Tibial nerve (tissue), 4 donors: ENCODE measurements at regions not wholly inside any gene's neighbourhood (a gene's known extent, or its start where the extent isn't known, plus 50 kb on each side); places are given as distances from the start of the nearest gene placed in this dataset.

ENCODE experiments used
- DNase-seq, 2 donors: peaks; one replicate each; pipeline ENCODE4 v3.0.0-alpha.2; 2019; ENCODE audit warnings: low spot score in 2 of 2
- H3K27ac ChIP-seq, 4 donors: fragments of 200-600 bp; sonication (generic) in 3 of 4; one replicate each; pipeline ENCODE4 v1.5.1; 2017 to 2019; ENCODE audit warnings: mild to moderate bottlenecking in 1 of 4
- H3K27me3 ChIP-seq, 2 donors: fragments of 200-600 bp; sonication (generic) in 1 of 2; one replicate each; pipeline versions ENCODE4 v1.5.1 to v1.6.0; 2017 to 2019
- H3K36me3 ChIP-seq, 3 donors: fragments of 200-600 bp; sonication (generic); one replicate each; pipeline ENCODE4 v1.5.1; 2018 to 2019
- H3K4me1 ChIP-seq, 4 donors: fragments of 200-600 bp; sonication (generic) in 3 of 4; one replicate each; pipeline ENCODE4 v1.5.1; 2017 to 2019
- H3K4me3 ChIP-seq, 4 donors: fragments of 200-600 bp; sonication (generic) in 3 of 4; one replicate each; pipeline ENCODE4 v1.5.1; 2017 to 2019; ENCODE audit warnings: mild to moderate bottlenecking in 1 of 4, moderate library complexity in 1 of 4
- H3K9me3 ChIP-seq, 4 donors: fragments of 200-600 bp; sonication (generic) in 3 of 4; one replicate each; pipeline ENCODE4 v1.5.1; 2017 to 2019
- EP300 ChIP-seq, 2 donors: sonication (generic); formaldehyde crosslinking; IDR thresholded peaks; one replicate each; pipeline ENCODE4 v1.6.1; 2017; ENCODE audit warnings: antibody characterized with exemption in 2 of 2, mild to moderate bottlenecking in 1 of 2
- POLR2A ChIP-seq, 2 donors: fragments of 450-650 bp; IDR thresholded peaks; one replicate each; pipeline ENCODE4 v1.6.1; 2017; ENCODE audit warnings: antibody characterized with exemption in 2 of 2, mild to moderate bottlenecking in 2 of 2, moderate library complexity in 2 of 2
- WGBS, 2 donors: methylation state at CpG; one replicate each; pipeline ENCODE4 v1.1.5; 2018; 5-methylcytosine and 5-hydroxymethylcytosine counted together
- TF ChIP-seq, protein P1 (sequence below), 5 experiments: fragments of 200-600 bp in 3 of 5; fragments of 450-650 bp in 2 of 5; sonication (generic) in 3 of 5; IDR thresholded peaks; one replicate each; pipeline ENCODE4 v1.5.1; 2016 to 2019; ENCODE audit warnings: antibody characterized with exemption in 5 of 5, mild to moderate bottlenecking in 3 of 5, moderate library complexity in 2 of 5

DNA sequence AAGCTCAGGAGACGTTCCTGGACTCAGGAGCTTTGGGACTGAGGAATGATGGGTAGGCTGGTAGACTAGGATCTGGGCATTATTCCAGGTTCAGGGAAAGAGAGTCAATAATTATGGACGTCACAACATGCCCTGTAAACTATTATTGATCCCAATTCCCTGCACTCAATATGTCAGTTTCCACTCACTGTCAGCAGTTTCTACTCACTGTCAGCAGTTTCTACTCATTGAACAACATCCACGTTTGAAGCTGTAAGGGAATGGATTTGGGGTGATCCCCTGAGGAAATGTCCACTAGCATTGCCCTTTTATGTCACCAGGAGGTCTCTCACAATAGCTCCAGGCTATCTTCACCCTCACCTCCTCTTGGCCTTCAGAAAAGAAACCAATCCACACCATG lies 1268.6 kb downstream of the TYW1 start:
- no peak for TF ChIP-seq POLR2A (IDR thresholded peaks at IDR 0.05)
- TF ChIP-seq, protein P1, sequence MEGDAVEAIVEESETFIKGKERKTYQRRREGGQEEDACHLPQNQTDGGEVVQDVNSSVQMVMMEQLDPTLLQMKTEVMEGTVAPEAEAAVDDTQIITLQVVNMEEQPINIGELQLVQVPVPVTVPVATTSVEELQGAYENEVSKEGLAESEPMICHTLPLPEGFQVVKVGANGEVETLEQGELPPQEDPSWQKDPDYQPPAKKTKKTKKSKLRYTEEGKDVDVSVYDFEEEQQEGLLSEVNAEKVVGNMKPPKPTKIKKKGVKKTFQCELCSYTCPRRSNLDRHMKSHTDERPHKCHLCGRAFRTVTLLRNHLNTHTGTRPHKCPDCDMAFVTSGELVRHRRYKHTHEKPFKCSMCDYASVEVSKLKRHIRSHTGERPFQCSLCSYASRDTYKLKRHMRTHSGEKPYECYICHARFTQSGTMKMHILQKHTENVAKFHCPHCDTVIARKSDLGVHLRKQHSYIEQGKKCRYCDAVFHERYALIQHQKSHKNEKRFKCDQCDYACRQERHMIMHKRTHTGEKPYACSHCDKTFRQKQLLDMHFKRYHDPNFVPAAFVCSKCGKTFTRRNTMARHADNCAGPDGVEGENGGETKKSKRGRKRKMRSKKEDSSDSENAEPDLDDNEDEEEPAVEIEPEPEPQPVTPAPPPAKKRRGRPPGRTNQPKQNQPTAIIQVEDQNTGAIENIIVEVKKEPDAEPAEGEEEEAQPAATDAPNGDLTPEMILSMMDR (IDR thresholded peaks at IDR 0.05), result no peak
- no peak for TF ChIP-seq EP300 (IDR thresholded peaks at IDR 0.05)
- WGBS, 2 donors, result 51 to 62% methylated on average over 3 of the region's 3 CpGs
- no peaks in the 10 kb centered on the region for H3K27me3 ChIP-seq

DNA sequence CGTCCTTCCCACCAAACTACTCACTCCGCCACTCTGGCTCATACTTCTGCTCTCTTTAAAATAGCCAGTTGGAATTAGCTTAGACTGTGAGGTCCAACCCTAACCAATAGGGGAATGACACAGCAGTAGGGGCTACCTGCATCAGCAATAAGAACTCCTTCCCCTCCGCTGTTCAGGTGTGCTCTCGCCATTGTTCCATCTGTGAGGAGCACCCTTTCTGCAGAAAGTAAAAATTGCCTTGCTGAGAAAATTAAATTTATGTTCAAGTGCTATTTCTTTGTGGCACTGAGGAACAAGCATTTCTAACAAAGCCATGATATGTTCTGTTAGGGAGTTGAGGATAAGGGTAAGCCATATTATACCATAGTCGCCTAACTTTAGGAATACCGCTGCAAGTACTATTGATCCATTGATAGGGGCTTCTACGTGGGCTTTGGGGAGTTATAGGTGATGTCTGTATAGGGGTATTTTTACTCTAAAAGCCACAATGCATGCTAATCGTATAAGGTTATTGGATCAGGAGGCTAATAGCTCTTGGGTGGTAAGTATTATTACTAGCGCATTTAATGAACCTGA lies 1269.5 kb downstream of the TYW1 start:
- H3K27me3 ChIP-seq, result no peaks in the 10 kb centered on the region

More for the DNA sequence above, 1268.6 kb downstream of the TYW1 start:
- Histone ChIP-seq H3K27ac (no peak overlapping the region), H3K9me3 (peaks cover 0 to 31% (median 0%) of the 10 kb centered on the region in 4 donors), H3K4me3 (no peak overlapping the region), H3K4me1 (no peaks in the 10 kb centered on the region), H3K36me3 (no peaks in the 10 kb centered on the region)
- DNase-seq, result no peak

DNA sequence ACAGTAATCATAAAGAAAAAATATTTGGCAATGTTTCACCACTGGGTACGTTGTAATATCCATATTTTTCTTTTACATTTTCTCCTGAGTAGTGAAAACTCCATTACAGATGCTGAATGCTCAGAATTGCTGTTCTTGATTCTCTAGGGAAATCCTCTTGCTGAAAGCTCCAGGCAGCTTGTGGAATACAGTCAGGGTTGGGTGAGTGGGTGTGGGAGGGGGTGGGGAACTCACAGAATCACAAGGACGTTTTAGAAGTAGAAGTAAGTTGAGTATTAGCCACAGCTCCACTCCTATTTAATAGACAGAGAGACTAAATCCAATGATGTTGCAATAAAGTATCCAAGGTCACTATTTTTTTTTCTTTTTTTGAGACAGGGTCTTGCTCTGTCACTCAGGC lies 1270.9 kb downstream of the TYW1 start:
- Histone ChIP-seq H3K27ac (no peak overlapping the region), H3K4me3 (no peak overlapping the region), H3K4me1 (no peaks in the 10 kb centered on the region), H3K9me3 (peaks cover 0 to 31% (median 0%) of the 10 kb centered on the region in 4 donors), H3K27me3 (no peaks in the 10 kb centered on the region), H3K36me3 (no peaks in the 10 kb centered on the region)
- TF ChIP-seq POLR2A (IDR thresholded peaks at IDR 0.05), result no peak
- no peak for TF ChIP-seq EP300 (IDR thresholded peaks at IDR 0.05)
- TF ChIP-seq, protein P1 (IDR thresholded peaks at IDR 0.05), result no peak
- DNase-seq, result no peak
- WGBS, 2 donors, result 27 to 39% methylated on average over 2 of the region's 2 CpGs

More for the DNA sequence above, 1269.5 kb downstream of the TYW1 start:
- no peaks in the 10 kb centered on the region for H3K36me3 ChIP-seq
- DNase-seq, result no peak
- H3K27ac ChIP-seq, result no peak overlapping the region
- no peaks in the 10 kb centered on the region for H3K4me1 ChIP-seq
- peaks cover 0 to 31% (median 0%) of the 10 kb centered on the region in 4 donors for H3K9me3 ChIP-seq
- 94 to 95% methylated on average over 9 of the region's 9 CpGs for WGBS, 2 donors
- TF ChIP-seq EP300 (IDR thresholded peaks at IDR 0.05) (no peak), POLR2A (IDR thresholded peaks at IDR 0.05) (no peak)
- TF ChIP-seq, protein P1 (IDR thresholded peaks at IDR 0.05), result no peak
- no peak overlapping the region for H3K4me3 ChIP-seq

DNA sequence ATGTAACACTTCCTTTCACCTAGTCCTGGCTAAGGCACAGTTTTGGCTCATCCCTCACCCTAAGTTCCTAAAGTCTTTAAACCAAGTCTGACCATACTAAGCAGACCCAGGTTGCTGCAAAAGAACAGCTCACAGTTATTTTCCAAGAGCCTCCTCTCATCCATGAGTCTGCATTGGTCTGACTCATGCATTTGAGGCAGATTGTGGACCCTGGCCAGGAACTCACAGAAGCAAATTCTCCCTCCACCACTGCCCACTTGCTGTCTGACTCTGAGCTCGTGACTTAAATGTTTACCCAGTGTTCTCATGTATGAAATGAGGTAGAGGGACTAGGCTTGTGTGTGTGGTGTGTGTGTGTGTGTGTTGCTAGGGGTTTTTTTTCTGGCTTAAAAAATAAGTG lies 1272.8 kb downstream of the TYW1 start:
- WGBS, 2 donors, result 0 to 11% methylated on average over 1 of the region's 1 CpG
- Histone ChIP-seq H3K9me3 (peaks cover 0 to 31% (median 0%) of the 10 kb centered on the region in 4 donors), H3K36me3 (no peaks in the 10 kb centered on the region), H3K27ac (no peak overlapping the region), H3K4me3 (no peak overlapping the region), H3K27me3 (no peaks in the 10 kb centered on the region), H3K4me1 (no peaks in the 10 kb centered on the region)
- DNase-seq, result no peak
- TF ChIP-seq POLR2A (IDR thresholded peaks at IDR 0.05) (no peak), EP300 (IDR thresholded peaks at IDR 0.05) (no peak)
- TF ChIP-seq, protein P1 (IDR thresholded peaks at IDR 0.05), result no peak

DNA sequence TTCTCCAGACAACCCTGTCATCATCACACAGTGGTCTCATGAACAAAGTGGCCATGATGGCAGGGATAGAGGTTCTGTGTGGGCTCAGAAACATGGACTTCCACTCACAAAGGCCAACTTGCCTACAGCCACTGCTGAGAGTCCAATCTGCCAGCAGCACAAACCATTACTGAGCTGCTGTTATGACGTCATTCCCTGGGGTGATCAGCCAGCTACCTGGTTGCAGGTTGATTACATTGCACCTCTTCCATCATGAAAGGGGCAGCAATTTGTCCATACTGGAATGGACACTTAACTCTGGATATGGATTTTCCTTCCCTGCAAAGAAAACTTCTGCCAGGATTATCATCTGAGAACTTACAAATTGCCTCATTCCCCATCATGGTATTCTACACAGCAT lies 1275.9 kb downstream of the TYW1 start:
- Histone ChIP-seq H3K27me3 (no peaks in the 10 kb centered on the region), H3K9me3 (peaks cover 0 to 2% (median 0%) of the 10 kb centered on the region in 4 donors), H3K36me3 (no peaks in the 10 kb centered on the region), H3K27ac (no peak overlapping the region), H3K4me1 (no peaks in the 10 kb centered on the region), H3K4me3 (no peak overlapping the region)
- DNase-seq, result no peak
- no peak for TF ChIP-seq POLR2A (IDR thresholded peaks at IDR 0.05)
- TF ChIP-seq EP300 (IDR thresholded peaks at IDR 0.05), result no peak
- TF ChIP-seq, protein P1 (IDR thresholded peaks at IDR 0.05), result no peak
- WGBS, 2 donors, result 85 to 100% methylated on average over 1 of the region's 1 CpG
